H1 (cell line): ENCODE measurements at regions not wholly inside any gene's neighbourhood (a gene's known extent, or its start where the extent isn't known, plus 50 kb on each side); places are given as distances from the start of the nearest gene placed in this dataset.

Experiments used
- CTCF ChIA-PET: fragments of 300-600 bp; sonication (Branson Sonifier 250); formaldehyde crosslinking; loops from one replicate; lab custom pipeline; 2021; ENCODE audit not compliant: partially characterized antibody; lab: Charles Lee
- POLR2A ChIA-PET: fragments of 300-600 bp; sonication (Branson Sonifier 250); formaldehyde crosslinking; loops from one replicate; lab custom pipeline; 2021; ENCODE audit warnings: inconsistent platforms; ENCODE audit not compliant: partially characterized antibody; lab: Charles Lee
- DNase-seq, 2 experiments: peaks; one replicate each; pipeline versions ENCODE4 v3.0.0 to v3.0.0-alpha.2; 2010 to 2022; ENCODE audit warnings: low spot score in 2 of 2, low read depth in 1 of 2, mixed read lengths in 1 of 2
- FAIRE-seq: peaks from 2 replicates; lab custom pipeline; 2011; peaks lifted over from hg19 to GRCh38; lab: Jason Lieb, UNC
- H2AFZ ChIP-seq: 2 replicates; pipeline ENCODE4 v1.8.1; 2012; ENCODE audit warnings: low read length, inconsistent platforms
- H2AK5ac ChIP-seq: 2 replicates; pipeline ENCODE4 v1.6.1; 2013; ENCODE audit warnings: low read depth, low read length
- H2BK120ac ChIP-seq: replicated peaks from 2 replicates; pipeline ENCODE3; 2013; ENCODE audit warnings: low read depth, low read length, inconsistent platforms
- H2BK12ac ChIP-seq: 2 replicates; pipeline ENCODE4 v1.6.1; 2013; ENCODE audit warnings: low read depth, low read length
- H2BK15ac ChIP-seq: 2 replicates; pipeline ENCODE4 v1.6.1; 2013; ENCODE audit warnings: low read length
- H2BK20ac ChIP-seq: 2 replicates; pipeline ENCODE4 v1.6.1; 2013; ENCODE audit warnings: low read length
- H2BK5ac ChIP-seq: 2 replicates; pipeline ENCODE4 v1.6.1; 2013; ENCODE audit warnings: low read depth, low read length
- H3K14ac ChIP-seq: 2 replicates; pipeline ENCODE4 v1.6.1; 2013; ENCODE audit warnings: inconsistent platforms; ENCODE audit not compliant: insufficient read length
- H3K18ac ChIP-seq: 2 replicates; pipeline ENCODE4 v1.6.1; 2013; ENCODE audit warnings: low read length; ENCODE audit errors: extremely low read depth
- H3K23ac ChIP-seq: 2 replicates; pipeline ENCODE4 v1.6.1; 2013; ENCODE audit warnings: inconsistent platforms; ENCODE audit not compliant: insufficient read length
- H3K23me2 ChIP-seq: 2 replicates; pipeline ENCODE4 v1.6.1; 2013; ENCODE audit warnings: low read depth, low read length
- H3K27ac ChIP-seq: 2 replicates; pipeline ENCODE4 v1.6.1; 2011; ENCODE audit warnings: low read depth, low read length, inconsistent platforms
- H3K27me3 ChIP-seq, 4 experiments: replicated peaks in 1 of 4; 1 replicate in 1 of 4; 2 replicates in 3 of 4; pipeline versions ENCODE4 v1.6.1 to v1.8.1; 2011 to 2013; ENCODE audit warnings: low read length in 3 of 4, mild to moderate bottlenecking in 3 of 4, inconsistent platforms in 2 of 4, mixed read lengths in 2 of 4, moderate library complexity in 1 of 4; ENCODE audit not compliant: control insufficient read depth in 3 of 4, insufficient read depth in 3 of 4; ENCODE audit errors: extremely low read depth in 1 of 4
- H3K36me3 ChIP-seq, 4 experiments: 2 replicates each; pipeline versions ENCODE4 v1.6.1 to v1.8.1; 2011 to 2013; ENCODE audit warnings: mild to moderate bottlenecking in 4 of 4, low read length in 3 of 4, moderate library complexity in 2 of 4, control low read depth in 1 of 4, inconsistent platforms in 1 of 4; ENCODE audit not compliant: insufficient read depth in 4 of 4, control insufficient read depth in 2 of 4
- H3K4ac ChIP-seq: replicated peaks from 2 replicates; pipeline ENCODE3; 2013; ENCODE audit warnings: low read length, low read depth, mixed read lengths, inconsistent platforms; ENCODE audit not compliant: insufficient read length
- H3K4me1 ChIP-seq, 4 experiments: replicated peaks in 1 of 4; 1 replicate in 1 of 4; 2 replicates in 3 of 4; pipeline versions ENCODE4 v1.6.1 to v1.8.1; 2011 to 2013; ENCODE audit warnings: low read length in 3 of 4, inconsistent platforms in 2 of 4, mixed read lengths in 1 of 4; ENCODE audit not compliant: insufficient read depth in 4 of 4, control insufficient read depth in 3 of 4
- H3K4me2 ChIP-seq, 2 experiments: 2 replicates each; pipeline versions ENCODE4 v1.6.1 to v1.8.1; 2011 to 2013; ENCODE audit warnings: low read depth in 2 of 2, low read length in 2 of 2, control low read depth in 1 of 2, inconsistent platforms in 1 of 2, mild to moderate bottlenecking in 1 of 2; ENCODE audit not compliant: insufficient read depth in 1 of 2
- H3K4me3 ChIP-seq, 4 experiments: fragments of 200-600, 300-600 bp in 1 of 4; sonication (generic), shearing (Covaris generic), sonication (Bioruptor Twin) in 1 of 4; 2 replicates each; pipeline versions ENCODE4 v1.5.1 to v1.8.1; 2011 to 2016; ENCODE audit warnings: low read length in 4 of 4, low read depth in 3 of 4, control low read depth in 2 of 4, inconsistent platforms in 2 of 4, mild to moderate bottlenecking in 2 of 4, mixed read lengths in 1 of 4, moderate library complexity in 1 of 4; ENCODE audit not compliant: insufficient read depth in 2 of 4; ENCODE audit errors: extremely low read depth in 1 of 4
- H3K56ac ChIP-seq: replicated peaks from 2 replicates; pipeline ENCODE3; 2013; ENCODE audit warnings: low read depth, mild to moderate bottlenecking, mixed read lengths, low read length, inconsistent platforms; ENCODE audit not compliant: insufficient read length
- H3K79me1 ChIP-seq: 2 replicates; pipeline ENCODE4 v1.6.1; 2013; ENCODE audit warnings: low read depth, low read length, control low read depth
- H3K79me2 ChIP-seq, 2 experiments: 2 replicates each; pipeline versions ENCODE4 v1.6.1 to v1.8.1; 2012 to 2013; ENCODE audit warnings: low read length in 2 of 2, mild to moderate bottlenecking in 2 of 2, inconsistent platforms in 1 of 2; ENCODE audit not compliant: insufficient read depth in 2 of 2, control insufficient read depth in 1 of 2
- H3K9ac ChIP-seq, 4 experiments: replicated peaks in 1 of 4; 1 replicate in 1 of 4; 2 replicates in 3 of 4; pipeline versions ENCODE4 v1.6.1 to v1.8.1; 2011 to 2013; ENCODE audit warnings: low read depth in 3 of 4, low read length in 3 of 4, control low read depth in 2 of 4, mild to moderate bottlenecking in 2 of 4, moderate library complexity in 2 of 4, inconsistent platforms in 1 of 4; ENCODE audit errors: extremely low read depth in 1 of 4
- H3K9me3 ChIP-seq, 2 experiments: 2 replicates each; pipeline versions ENCODE4 v1.6.1 to v1.8.1; 2012 to 2013; ENCODE audit warnings: mild to moderate bottlenecking in 2 of 2, moderate library complexity in 2 of 2, control low read depth in 1 of 2, inconsistent platforms in 1 of 2, low read depth in 1 of 2, low read length in 1 of 2, mixed read lengths in 1 of 2; ENCODE audit not compliant: insufficient read depth in 2 of 2
- H4K20me1 ChIP-seq, 2 experiments: replicated peaks in 1 of 2; 2 replicates each; pipeline versions ENCODE3 to v1.8.1; 2011 to 2013; ENCODE audit warnings: inconsistent platforms in 2 of 2, low read length in 2 of 2, mild to moderate bottlenecking in 1 of 2; ENCODE audit not compliant: insufficient read depth in 2 of 2, control insufficient read depth in 1 of 2
- H4K5ac ChIP-seq: 2 replicates; pipeline ENCODE4 v1.6.1; 2013; ENCODE audit warnings: low read length, low read depth, mixed read lengths, inconsistent platforms; ENCODE audit not compliant: insufficient read length
- H4K8ac ChIP-seq: 2 replicates; pipeline ENCODE4 v1.8.0; 2013; ENCODE audit warnings: mild to moderate bottlenecking, moderate library complexity, low read length, inconsistent platforms; ENCODE audit not compliant: insufficient read depth; ENCODE audit errors: extremely low read depth
- H4K91ac ChIP-seq: replicated peaks from 2 replicates; pipeline ENCODE3; 2013; ENCODE audit warnings: low read length, mixed read lengths, inconsistent platforms; ENCODE audit not compliant: insufficient read length
- CREB1 ChIP-seq: IDR thresholded peaks from 2 replicates; pipeline ENCODE4 v1.6.1; 2012; ENCODE audit warnings: inconsistent platforms
- JUN ChIP-seq: IDR thresholded peaks from 2 replicates; pipeline ENCODE4 v1.6.1; 2011; ENCODE audit warnings: low read depth, mild to moderate bottlenecking, improper control_type of control experiment, low read length
- MAFK ChIP-seq: IDR thresholded peaks from 2 replicates; pipeline ENCODE4 v1.6.1; 2012; ENCODE audit warnings: low read depth, mild to moderate bottlenecking, improper control_type of control experiment, low read length
- RBBP5 ChIP-seq: IDR thresholded peaks from 2 replicates; pipeline ENCODE4 v1.7.1; 2012; ENCODE audit warnings: low read depth, mild to moderate bottlenecking, inconsistent platforms, low read length, moderate library complexity, borderline replicate concordance
- TAF7 ChIP-seq: optimal IDR thresholded peaks from 2 replicates; pipeline ENCODE3; 2011; ENCODE audit warnings: low read depth, mild to moderate bottlenecking, inconsistent platforms, low read length, moderate library complexity, borderline replicate concordance
- TEAD4 ChIP-seq: IDR thresholded peaks from 2 replicates; pipeline ENCODE4 v1.6.1; 2012; ENCODE audit warnings: low read depth, low read length, inconsistent platforms, mixed read lengths
- WGBS, 2 experiments: shearing (Covaris generic) in 1 of 2; methylation state at CpG; one replicate each; pipeline versions ENCODE4 v1.1.6 to v1.1.7; 2013 to 2015; ENCODE audit warnings: low lambda C conversion rate in 2 of 2, mixed read lengths in 2 of 2, inconsistent platforms in 1 of 2, low coverage in 1 of 2, missing lambda C conversion rate in 1 of 2; ENCODE audit not compliant: insufficient replicate concordance in 2 of 2, insufficient coverage in 1 of 2, insufficient read length in 1 of 2; ENCODE audit errors: extremely low coverage in 1 of 2, missing lambda C conversion rate in 1 of 2; 5-methylcytosine and 5-hydroxymethylcytosine counted together
- TF ChIP-seq, protein P1 (sequence below): IDR thresholded peaks from 2 replicates; pipeline ENCODE4 v1.6.1; 2012; ENCODE audit warnings: inconsistent platforms

DNA sequence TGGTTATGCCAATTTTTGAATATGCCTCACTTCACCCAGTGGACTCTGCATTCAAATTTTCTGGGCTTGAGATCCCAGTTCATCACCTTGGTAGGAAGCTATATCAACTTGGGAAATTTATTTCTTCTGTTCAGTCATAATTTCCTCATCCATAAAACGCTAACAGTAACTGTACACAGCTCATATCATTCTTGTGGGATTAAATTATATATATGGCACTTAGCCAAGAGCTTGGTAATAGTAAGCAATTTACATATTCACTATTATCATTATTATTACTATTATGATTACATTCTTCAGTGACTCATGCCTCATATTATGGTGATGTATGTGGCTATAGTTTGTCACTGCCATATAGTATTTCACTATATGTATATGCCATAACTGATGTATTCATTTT, 177.6 kb downstream of the CPE start:
- Histone ChIP-seq H4K20me1 (no peaks in the 10 kb centered on the region), H3K23me2 (no peaks in the 10 kb centered on the region; the same call in 1 of the 2 replicates), H3K79me2 (no peaks in the 10 kb centered on the region), H3K23ac (no peak overlapping the region), H3K56ac (no peak overlapping the region), H3K79me1 (no peaks in the 10 kb centered on the region), H3K9ac (no peak overlapping the region), H4K91ac (no peak overlapping the region), H3K9me3 (no peaks in the 10 kb centered on the region), H3K27me3 (no peaks in the 10 kb centered on the region), H2AFZ (no peak overlapping the region), H3K18ac (no peak overlapping the region), H3K4ac (no peak overlapping the region), H2BK5ac (no peak overlapping the region), H4K5ac (no peak overlapping the region), H3K4me2 (no peak overlapping the region), H2BK20ac (no peak overlapping the region), H2BK120ac (no peak overlapping the region), H3K4me1 (no peaks in the 10 kb centered on the region), H2BK12ac (no peak overlapping the region), H4K8ac (no peak overlapping the region), H3K36me3 (no peaks in the 10 kb centered on the region), H3K27ac (no peak overlapping the region), H3K14ac (no peak overlapping the region), H2BK15ac (no peak overlapping the region), H3K4me3 (no peak overlapping the region), H2AK5ac (no peak overlapping the region)
- DNase-seq: no peak
- ChIA-PET CTCF (no interaction called here), POLR2A (no interaction called here)
- WGBS, 2 experiments: 89% methylated on average over 1 of the region's 1 CpG; no CpG with 5 or more reads in 1 of the 2 experiments
- no peak for FAIRE-seq
- TF ChIP-seq JUN (no peak), RBBP5 (no peak), MAFK (no peak), TAF7 (no peak), CREB1 (no peak), TEAD4 (no peak)
- TF ChIP-seq, protein P1, sequence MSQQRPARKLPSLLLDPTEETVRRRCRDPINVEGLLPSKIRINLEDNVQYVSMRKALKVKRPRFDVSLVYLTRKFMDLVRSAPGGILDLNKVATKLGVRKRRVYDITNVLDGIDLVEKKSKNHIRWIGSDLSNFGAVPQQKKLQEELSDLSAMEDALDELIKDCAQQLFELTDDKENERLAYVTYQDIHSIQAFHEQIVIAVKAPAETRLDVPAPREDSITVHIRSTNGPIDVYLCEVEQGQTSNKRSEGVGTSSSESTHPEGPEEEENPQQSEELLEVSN: no peak
